GM21825 (cell line): ENCODE measurements at regions not wholly inside any gene's neighbourhood (a gene's known extent, or its start where the extent isn't known, plus 50 kb on each side); places are given as distances from the start of the nearest gene placed in this dataset.
"Not testable (repeated sequence)": the region's sequence is repeated elsewhere in the genome, so short reads cannot be mapped to it uniquely, and the experiment has no call there.

Source experiments
- ATAC-seq: cut with Tn5 transposase; IDR thresholded peaks from one replicate; pipeline ENCODE4 v1.9.1; 2021; ENCODE audit warnings: mild to moderate bottlenecking, moderate library complexity; ENCODE audit not compliant: unreplicated experiment

- ATAC-seq = no peak
These were observed 136.1 kb upstream of the WDFY3 start for GRCh38 chr4:85102606-85103005.

- ATAC-seq = no peak
These were observed 139.7 kb upstream of the WDFY3 start for GRCh38 chr4:85106166-85106565.

- no peak for ATAC-seq
These were observed 140.4 kb upstream of the WDFY3 start for GRCh38 chr4:85106805-85107336.

GRCh38 chr4:85107553-85107952 lies 141.1 kb upstream of the WDFY3 start:
- ATAC-seq = no peak

GRCh38 chr4:85113706-85114105 lies 147.2 kb upstream of the WDFY3 start:
- ATAC-seq = no peak

GRCh38 chr4:85114526-85114925 lies 148.0 kb upstream of the WDFY3 start:
- ATAC-seq = no peak

GRCh38 chr4:85116008-85116407 lies 149.5 kb upstream of the WDFY3 start:
- no peak for ATAC-seq

- no peak for ATAC-seq
These were observed 159.2 kb upstream of the WDFY3 start for GRCh38 chr4:85125688-85126087.

- no peak for ATAC-seq
These were observed 160.6 kb upstream of the WDFY3 start for GRCh38 chr4:85126991-85127591.

- peak; percentile 95 for ATAC-seq
These were observed 161.2 kb upstream of the WDFY3 start for GRCh38 chr4:85127653-85128052.

- no peak for ATAC-seq
These were observed 162.0 kb upstream of the WDFY3 start for GRCh38 chr4:85128246-85129204.

- not testable (repeated sequence) for ATAC-seq
These were observed 163.1 kb upstream of the WDFY3 start for GRCh38 chr4:85129354-85130125.

GRCh38 chr4:85132117-85132516 lies 165.6 kb upstream of the WDFY3 start:
- no peak for ATAC-seq

- no peak for ATAC-seq
These were observed 166.1 kb upstream of the WDFY3 start for GRCh38 chr4:85132570-85132969.

GRCh38 chr4:85139749-85140148 lies 173.3 kb upstream of the WDFY3 start:
- ATAC-seq = not testable (repeated sequence)

- ATAC-seq = no peak
These were observed 176.0 kb upstream of the WDFY3 start for GRCh38 chr4:85142451-85142850.

GRCh38 chr4:85147481-85148076 lies 181.1 kb upstream of the WDFY3 start:
- ATAC-seq = peak; percentile 86

GRCh38 chr4:85149676-85150075 lies 183.2 kb upstream of the WDFY3 start:
- no peak for ATAC-seq

- ATAC-seq = no peak
These were observed 184.9 kb upstream of the WDFY3 start for GRCh38 chr4:85151371-85151770.

- no peak for ATAC-seq
These were observed 185.3 kb upstream of the WDFY3 start for GRCh38 chr4:85151786-85152185.

GRCh38 chr4:85152480-85152879 lies 186.0 kb upstream of the WDFY3 start:
- ATAC-seq = no peak
